IMR-90 (cell line): ENCODE measurements at regions not wholly inside any gene's neighbourhood (a gene's known extent, or its start where the extent isn't known, plus 50 kb on each side); places are given as distances from the start of the nearest gene placed in this dataset.
A peak's percentile ranks its signal among the peaks of the same experiment; 100 is the strongest.

Experiments
- ATAC-seq: fragments of 200-7000 bp; cut with Tn5 transposase; 2 replicates; pipeline ENCODE4 v1.9.1; 2020; ENCODE audit warnings: low read depth, mild to moderate bottlenecking, moderate library complexity
- BruUV-seq: library from RNA; stranded (reverse); fragments of 400-500 nt; replicated peaks from 2 replicates; lab custom pipeline; 2021; lab: Mats Ljungman, UMichigan
- CTCF ChIA-PET: fragments of 300-600 bp; formaldehyde crosslinking; extraction: SDS; loops from one replicate; lab custom pipeline; 2021; ENCODE audit warnings: antibody characterized with exemption; lab: Yijun Ruan, JAX
- POLR2A ChIA-PET: fragments of 300-600 bp; sonication (Branson Sonifier 250); formaldehyde crosslinking; loops from one replicate; lab custom pipeline; 2022; ENCODE audit warnings: antibody characterized with exemption; ENCODE audit not compliant: unreplicated experiment; lab: Charles Lee
- DNase-seq: peaks from one replicate; pipeline ENCODE4 v3.0.0; 2013
- H2AFZ ChIP-seq: replicated peaks from 2 replicates; pipeline ENCODE3; 2013; ENCODE audit warnings: low read length, mild to moderate bottlenecking; ENCODE audit not compliant: poor library complexity
- H2AK5ac ChIP-seq: 2 replicates; pipeline ENCODE4 v1.6.1; 2013; ENCODE audit warnings: low read depth, low read length, inconsistent platforms
- H2AK9ac ChIP-seq: replicated peaks from 2 replicates; pipeline ENCODE3; 2013; ENCODE audit warnings: mild to moderate bottlenecking, low read depth, low read length, moderate library complexity; ENCODE audit not compliant: poor library complexity
- H2BK120ac ChIP-seq: 2 replicates; pipeline ENCODE4 v1.6.1; 2013; ENCODE audit warnings: low read depth, low read length, inconsistent platforms
- H2BK15ac ChIP-seq: 3 replicates; pipeline ENCODE4 v1.6.1; 2013; ENCODE audit warnings: low read depth, low read length, inconsistent platforms
- H2BK20ac ChIP-seq: 2 replicates; pipeline ENCODE4 v1.6.1; 2013; ENCODE audit warnings: low read depth, mild to moderate bottlenecking, inconsistent platforms, low read length, moderate library complexity
- H2BK5ac ChIP-seq: 2 replicates; pipeline ENCODE4 v1.6.1; 2013; ENCODE audit warnings: mild to moderate bottlenecking, low read depth, low read length, inconsistent platforms; ENCODE audit not compliant: poor library complexity, severe bottlenecking
- H3K14ac ChIP-seq: replicated peaks from 2 replicates; pipeline ENCODE4 v1.6.1; 2013; ENCODE audit warnings: low read depth, low read length, inconsistent platforms
- H3K18ac ChIP-seq: 2 replicates; pipeline ENCODE4 v1.6.1; 2013; ENCODE audit warnings: low read depth, low read length, control low read depth
- H3K23ac ChIP-seq: 2 replicates; pipeline ENCODE4 v1.6.1; 2013; ENCODE audit warnings: low read depth, low read length, inconsistent platforms
- H3K27ac ChIP-seq: 2 replicates; pipeline ENCODE4 v1.5.1; 2013; ENCODE audit warnings: mild to moderate bottlenecking, control low read depth, low read length; ENCODE audit not compliant: insufficient read depth
- H3K27me3 ChIP-seq: 2 replicates; pipeline ENCODE4 v1.6.1; 2013; ENCODE audit warnings: low read length; ENCODE audit not compliant: control insufficient read depth, insufficient read depth
- H3K36me3 ChIP-seq: 2 replicates; pipeline ENCODE4 v1.6.1; 2013; ENCODE audit warnings: low read length, mixed read lengths; ENCODE audit not compliant: control insufficient read depth, insufficient read depth
- H3K4ac ChIP-seq: 2 replicates; pipeline ENCODE4 v1.6.1; 2013; ENCODE audit warnings: low read depth, low read length, inconsistent platforms
- H3K4me1 ChIP-seq: 2 replicates; pipeline ENCODE4 v1.6.1; 2013; ENCODE audit warnings: low read length, mixed read lengths; ENCODE audit not compliant: control insufficient read depth, insufficient read depth
- H3K4me2 ChIP-seq: 2 replicates; pipeline ENCODE4 v1.6.1; 2013; ENCODE audit warnings: low read depth, mild to moderate bottlenecking, control low read depth, low read length, moderate library complexity
- H3K4me3 ChIP-seq: 2 replicates; pipeline ENCODE4 v1.5.1; 2013; ENCODE audit warnings: low read depth, mild to moderate bottlenecking, control low read depth, low read length, moderate library complexity; ENCODE audit not compliant: insufficient read depth
- H3K56ac ChIP-seq: 2 replicates; pipeline ENCODE4 v1.6.1; 2013; ENCODE audit warnings: low read length, inconsistent platforms; ENCODE audit not compliant: insufficient read depth; ENCODE audit errors: extremely low read depth
- H3K79me1 ChIP-seq, 2 experiments: 2 replicates each; pipeline ENCODE4 v1.6.1; 2013; ENCODE audit warnings: low read length in 2 of 2, inconsistent platforms in 1 of 2, low read depth in 1 of 2
- H3K9ac ChIP-seq: 2 replicates; pipeline ENCODE4 v1.6.1; 2013; ENCODE audit warnings: low read depth, low read length, control low read depth
- H3K9me1 ChIP-seq: 2 replicates; pipeline ENCODE4 v1.6.1; 2013; ENCODE audit warnings: low read length, inconsistent platforms; ENCODE audit not compliant: insufficient read depth
- H3K9me3 ChIP-seq: 2 replicates; pipeline ENCODE4 v1.6.1; 2013; ENCODE audit warnings: low read length; ENCODE audit not compliant: control insufficient read depth, insufficient read depth
- H4K20me1 ChIP-seq: 2 replicates; pipeline ENCODE4 v1.6.1; 2013; ENCODE audit warnings: low read length, inconsistent platforms; ENCODE audit not compliant: insufficient read depth
- H4K5ac ChIP-seq: 2 replicates; pipeline ENCODE4 v1.6.1; 2013; ENCODE audit warnings: mild to moderate bottlenecking, low read depth, low read length, control low read depth
- H4K8ac ChIP-seq, 2 experiments: 2 replicates each; pipeline ENCODE4 v1.6.1; 2013; ENCODE audit warnings: low read depth in 2 of 2, low read length in 2 of 2, control low read depth in 1 of 2, inconsistent platforms in 1 of 2
- H4K91ac ChIP-seq: 2 replicates; pipeline ENCODE4 v1.6.1; 2013; ENCODE audit warnings: low read depth, low read length, inconsistent platforms; ENCODE audit not compliant: insufficient read depth
- POLR2A ChIP-seq: IDR thresholded peaks from 2 replicates; pipeline ENCODE4 v1.6.1; 2012; ENCODE audit warnings: mild to moderate bottlenecking, low read depth, low read length
- RAD21 ChIP-seq: IDR thresholded peaks from 2 replicates; pipeline ENCODE4 v1.6.1; 2012; ENCODE audit warnings: low read length, improper control_type of control experiment
- USF2 ChIP-seq: fragments of 150-350 bp; IDR thresholded peaks from 2 replicates; pipeline ENCODE4 v1.6.1; 2017; ENCODE audit warnings: mild to moderate bottlenecking, antibody characterized with exemption, low read length, low read depth
- WGBS, 2 experiments: methylation state at CpG; one replicate each; pipeline versions ENCODE4 v1.1.5 to v1.1.7; 2013; ENCODE audit warnings: missing lambda C conversion rate in 2 of 2; ENCODE audit not compliant: insufficient read length in 1 of 2; ENCODE audit errors: extremely low coverage in 2 of 2; 5-methylcytosine and 5-hydroxymethylcytosine counted together
- dilution Hi-C: fragments of 300-500 bp; cut with HindIII; formaldehyde crosslinking; loops from one replicate; pipeline ENCODE4 v1.14.3; 2018; ENCODE audit warnings: low sequenced_read_pairs; ENCODE audit not compliant: unreplicated experiment
- in situ Hi-C: fragments of 300-500 bp; cut with MboI; formaldehyde crosslinking; loops from 3 replicates; pipeline ENCODE4 v1.14.3; 2019; ENCODE audit warnings: low sequenced_read_pairs, inconsistent platforms, mixed read lengths
- intact Hi-C: fragments of 100-400 bp; cut with micrococcal nuclease; formaldehyde crosslinking; loops from 2 replicates; pipeline ENCODE4 v1.10.0; 2022

DNA sequence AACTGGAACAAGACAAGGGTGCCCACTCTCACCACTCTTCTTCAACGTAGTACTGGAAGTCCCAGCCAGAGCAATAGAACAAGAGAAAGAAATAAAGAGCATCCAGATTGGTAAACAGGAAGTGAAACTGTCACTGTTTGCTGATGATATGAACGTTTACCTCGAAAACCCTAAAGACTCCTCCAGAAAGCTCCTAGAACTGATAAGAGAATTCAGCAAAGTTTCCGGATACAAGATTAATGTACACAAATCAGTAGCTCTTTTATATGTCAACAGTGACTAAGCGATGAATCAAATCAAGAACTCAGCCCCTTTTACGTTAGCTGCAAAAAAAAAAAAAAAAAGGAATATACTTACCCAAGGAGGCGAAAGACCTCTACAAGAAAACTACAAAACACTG, 306.6 kb downstream of the PLK2 start:
- POLR2A ChIA-PET, result no interaction called here
- TF ChIP-seq USF2 (no peak), RAD21 (no peak), POLR2A (no peak)
- intact Hi-C loops, result no loop called here
- Histone ChIP-seq H3K23ac (no peak overlapping the region), H2BK15ac (no peak overlapping the region), H3K18ac (no peak overlapping the region), H3K27me3 (no peaks in the 10 kb centered on the region; the same call in 1 of the 2 replicates), H3K79me1 (no peaks in the 10 kb centered on the region), H3K4me2 (no peak overlapping the region), H3K4me1 (no peaks in the 10 kb centered on the region), H3K9ac (no peak overlapping the region), H2AFZ (no peak overlapping the region), H3K56ac (no peak overlapping the region), H3K4me3 (no peak overlapping the region), H4K91ac (no peak overlapping the region), H2AK5ac (no peak overlapping the region), H4K5ac (no peak overlapping the region), H3K9me3 (no peaks in the 10 kb centered on the region), H2BK20ac (no peak overlapping the region), H3K27ac (no peak overlapping the region), H2BK5ac (no peak overlapping the region), H4K8ac (no peak overlapping the region), H3K36me3 (no peaks in the 10 kb centered on the region), H4K20me1 (no peaks in the 10 kb centered on the region), H2BK120ac (no peak overlapping the region), H3K14ac (no peak overlapping the region), H3K4ac (no peak overlapping the region), H2AK9ac (no peak overlapping the region), H3K9me1 (no peaks in the 10 kb centered on the region)
- dilution Hi-C loops, result no loop called here
- no TSS peak for BruUV-seq
- in situ Hi-C loops, result loop anchor here (25.0 kb wide), 1 partner anchor 866 kb away; no protein-coding TSS in a partner anchor
- CTCF ChIA-PET, result interaction anchor here (0.6 kb wide), 1 partner anchor 23 kb away, joined by 3 read pairs; no protein-coding TSS in a partner anchor
- ATAC-seq (no peak), DNase-seq (peak; percentile 39)
- no CpG with 5 or more reads among the region's 7 CpGs for WGBS, 2 experiments
